SK-N-SH (cell line): ENCODE measurements at regions not wholly inside any gene's neighbourhood (a gene's known extent, or its start where the extent isn't known, plus 50 kb on each side); places are given as distances from the start of the nearest gene placed in this dataset.
"Not testable (repeated sequence)": the region's sequence is repeated elsewhere in the genome, so short reads cannot be mapped to it uniquely, and the experiment has no call there.

Experiments
- TF ChIP-seq, protein P1 (sequence below): fragments of 200-600 bp; sonication (generic); IDR thresholded peaks from 2 replicates; pipeline ENCODE4 v1.6.1; 2017; ENCODE audit warnings: antibody characterized with exemption, mild to moderate bottlenecking, moderate library complexity
- TF ChIP-seq, protein P2 (sequence below): IDR thresholded peaks from 2 replicates; pipeline ENCODE4; 2012

DNA sequence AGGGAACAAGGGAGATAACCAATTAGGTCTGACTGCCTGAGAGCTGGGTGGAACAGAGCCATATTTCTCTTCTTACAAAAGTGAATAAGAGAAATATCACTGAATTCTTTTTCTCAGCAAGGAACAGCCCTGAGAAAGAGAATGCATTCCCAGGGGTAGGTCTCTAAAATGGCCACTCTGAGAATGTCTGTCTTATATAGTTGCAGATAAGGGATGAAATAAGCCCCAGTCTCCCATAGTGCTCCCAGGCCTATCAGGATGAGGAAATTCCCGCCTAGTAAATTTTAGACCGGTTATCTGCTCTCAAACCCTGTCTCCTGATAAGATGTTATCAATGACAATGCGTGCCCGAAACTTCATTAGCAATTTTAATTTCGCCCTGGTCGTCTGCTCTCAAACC lies 67.3 kb upstream of the WDFY3 start:
- TF ChIP-seq, protein P1, sequence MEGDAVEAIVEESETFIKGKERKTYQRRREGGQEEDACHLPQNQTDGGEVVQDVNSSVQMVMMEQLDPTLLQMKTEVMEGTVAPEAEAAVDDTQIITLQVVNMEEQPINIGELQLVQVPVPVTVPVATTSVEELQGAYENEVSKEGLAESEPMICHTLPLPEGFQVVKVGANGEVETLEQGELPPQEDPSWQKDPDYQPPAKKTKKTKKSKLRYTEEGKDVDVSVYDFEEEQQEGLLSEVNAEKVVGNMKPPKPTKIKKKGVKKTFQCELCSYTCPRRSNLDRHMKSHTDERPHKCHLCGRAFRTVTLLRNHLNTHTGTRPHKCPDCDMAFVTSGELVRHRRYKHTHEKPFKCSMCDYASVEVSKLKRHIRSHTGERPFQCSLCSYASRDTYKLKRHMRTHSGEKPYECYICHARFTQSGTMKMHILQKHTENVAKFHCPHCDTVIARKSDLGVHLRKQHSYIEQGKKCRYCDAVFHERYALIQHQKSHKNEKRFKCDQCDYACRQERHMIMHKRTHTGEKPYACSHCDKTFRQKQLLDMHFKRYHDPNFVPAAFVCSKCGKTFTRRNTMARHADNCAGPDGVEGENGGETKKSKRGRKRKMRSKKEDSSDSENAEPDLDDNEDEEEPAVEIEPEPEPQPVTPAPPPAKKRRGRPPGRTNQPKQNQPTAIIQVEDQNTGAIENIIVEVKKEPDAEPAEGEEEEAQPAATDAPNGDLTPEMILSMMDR: not testable (repeated sequence)
- TF ChIP-seq, protein P2, sequence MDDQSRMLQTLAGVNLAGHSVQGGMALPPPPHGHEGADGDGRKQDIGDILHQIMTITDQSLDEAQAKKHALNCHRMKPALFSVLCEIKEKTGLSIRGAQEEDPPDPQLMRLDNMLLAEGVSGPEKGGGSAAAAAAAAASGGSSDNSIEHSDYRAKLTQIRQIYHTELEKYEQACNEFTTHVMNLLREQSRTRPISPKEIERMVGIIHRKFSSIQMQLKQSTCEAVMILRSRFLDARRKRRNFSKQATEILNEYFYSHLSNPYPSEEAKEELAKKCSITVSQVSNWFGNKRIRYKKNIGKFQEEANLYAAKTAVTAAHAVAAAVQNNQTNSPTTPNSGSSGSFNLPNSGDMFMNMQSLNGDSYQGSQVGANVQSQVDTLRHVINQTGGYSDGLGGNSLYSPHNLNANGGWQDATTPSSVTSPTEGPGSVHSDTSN: not testable (repeated sequence)
